Occipital lobe (tissue), 1 donor: ENCODE measurements at regions not wholly inside any gene's neighbourhood (a gene's known extent, or its start where the extent isn't known, plus 50 kb on each side); places are given as distances from the start of the nearest gene placed in this dataset.

ENCODE experiments used
- DNase-seq: peaks from one replicate; lab custom pipeline; 2025; lab: John Stamatoyannopoulos, UW

DNA sequence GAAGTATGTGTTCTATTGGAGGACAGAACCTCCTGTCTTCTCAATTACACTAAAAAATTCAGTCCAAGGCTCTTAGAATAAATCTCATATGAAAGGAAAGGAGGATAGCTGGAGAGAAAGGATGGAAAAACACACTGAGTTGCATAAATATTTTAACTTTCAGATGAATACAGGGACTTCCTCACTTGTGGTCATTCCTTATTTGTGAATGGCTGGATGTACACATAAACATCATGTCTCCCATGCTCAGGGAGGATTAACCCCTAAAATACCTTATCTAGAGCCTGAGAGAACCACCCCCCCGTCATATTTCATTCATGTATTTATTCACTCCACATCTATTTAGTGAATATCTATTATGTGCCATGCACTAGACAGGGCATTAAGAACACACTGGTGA is 217.6 kb upstream of the CITED2 start:
- DNase-seq: no peak

DNA sequence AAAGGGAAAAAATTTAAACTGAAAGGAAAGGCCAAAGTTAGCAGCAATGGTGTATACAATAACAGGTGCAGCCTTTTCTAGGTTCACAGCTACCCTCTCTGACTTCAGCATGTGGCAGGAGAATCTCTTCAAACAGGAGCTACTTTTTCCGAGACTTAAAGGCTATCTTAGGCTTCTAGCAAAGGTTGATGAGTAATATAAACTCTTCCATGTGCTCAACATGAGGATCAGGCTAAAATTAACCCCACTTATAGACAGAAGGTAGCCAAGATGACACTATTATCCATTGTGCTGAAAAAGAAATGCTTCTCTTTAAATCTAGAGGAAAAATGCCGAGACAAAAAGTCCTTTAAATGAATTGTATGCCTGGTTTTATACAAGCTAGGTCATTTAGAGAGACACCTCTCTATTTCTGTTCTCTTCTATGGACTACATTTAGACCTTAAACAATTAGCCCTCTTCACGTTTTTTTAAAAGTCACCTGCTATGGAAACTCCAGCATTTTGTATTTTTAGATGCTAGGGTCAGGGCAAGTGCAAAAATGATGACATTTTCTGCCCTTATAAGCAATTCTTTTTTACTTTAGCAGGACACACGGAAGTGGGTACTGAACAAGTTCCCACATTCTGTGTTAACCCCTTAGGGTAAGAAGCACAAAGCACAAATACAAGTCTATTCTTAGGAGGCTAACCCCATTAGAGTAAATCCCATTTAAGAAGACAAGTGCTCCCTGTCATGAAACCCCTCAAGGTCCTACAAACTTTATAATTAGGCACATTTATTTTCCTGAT is 216.8 kb upstream of the CITED2 start:
- no peak for DNase-seq

DNA sequence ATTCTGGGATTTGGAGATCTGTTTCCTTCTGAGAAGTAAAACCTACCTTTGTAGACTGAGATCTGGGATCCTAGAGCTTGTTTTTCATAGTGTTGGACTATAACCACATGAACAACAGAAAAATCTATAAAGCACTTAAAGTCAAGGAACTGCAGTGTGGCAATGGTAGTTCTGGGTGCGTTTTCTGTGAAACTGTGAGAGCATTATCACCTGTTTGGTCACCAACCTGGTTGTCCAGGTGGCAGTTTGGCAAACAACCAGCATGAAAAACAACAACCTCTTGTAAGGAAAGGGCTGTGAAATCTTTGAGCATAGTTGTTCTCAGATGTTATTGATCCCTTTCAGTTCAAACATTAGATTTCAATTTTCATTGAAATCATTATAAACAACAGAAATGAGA is 215.8 kb upstream of the CITED2 start:
- DNase-seq: no peak

DNA sequence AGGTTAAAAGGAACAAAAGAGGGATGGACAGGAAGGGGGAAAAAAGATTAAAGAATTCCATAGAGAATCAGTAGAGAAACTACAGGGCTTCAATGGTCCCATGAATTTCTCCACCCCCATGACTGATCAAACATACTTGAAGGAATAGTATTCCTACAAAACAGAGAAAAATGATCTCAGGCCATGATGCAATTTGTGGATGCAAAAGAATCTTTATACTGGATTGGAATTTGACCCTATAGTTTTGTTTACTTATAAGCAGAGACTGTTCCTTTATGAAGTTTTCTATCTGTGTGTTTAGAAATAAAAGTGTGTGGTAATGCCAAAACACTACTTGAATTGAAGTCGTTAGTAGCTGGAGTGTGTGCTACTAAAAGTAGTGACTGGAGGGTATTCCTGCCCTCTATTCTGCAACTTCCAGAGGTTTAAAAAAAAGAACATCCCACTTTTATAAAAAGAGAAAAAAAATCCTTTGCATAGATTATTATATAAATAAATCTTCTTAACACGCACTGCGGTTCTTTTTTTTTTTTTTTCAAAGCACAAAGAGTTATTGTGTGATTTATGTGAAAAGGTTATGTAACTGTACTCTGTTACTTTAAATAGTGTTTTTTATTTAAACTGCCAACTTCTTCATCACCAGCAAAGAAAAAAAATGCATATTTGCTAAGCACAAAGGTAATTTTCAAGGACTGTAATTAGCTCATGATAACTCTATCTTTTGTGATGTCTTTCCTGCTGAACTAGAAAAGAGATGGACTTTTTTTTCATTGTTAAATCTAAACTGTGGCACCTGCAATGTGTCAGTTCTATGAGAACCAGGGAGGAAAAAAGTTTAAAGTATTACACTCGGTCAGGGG is 214.5 kb upstream of the CITED2 start:
- no peak for DNase-seq

DNA sequence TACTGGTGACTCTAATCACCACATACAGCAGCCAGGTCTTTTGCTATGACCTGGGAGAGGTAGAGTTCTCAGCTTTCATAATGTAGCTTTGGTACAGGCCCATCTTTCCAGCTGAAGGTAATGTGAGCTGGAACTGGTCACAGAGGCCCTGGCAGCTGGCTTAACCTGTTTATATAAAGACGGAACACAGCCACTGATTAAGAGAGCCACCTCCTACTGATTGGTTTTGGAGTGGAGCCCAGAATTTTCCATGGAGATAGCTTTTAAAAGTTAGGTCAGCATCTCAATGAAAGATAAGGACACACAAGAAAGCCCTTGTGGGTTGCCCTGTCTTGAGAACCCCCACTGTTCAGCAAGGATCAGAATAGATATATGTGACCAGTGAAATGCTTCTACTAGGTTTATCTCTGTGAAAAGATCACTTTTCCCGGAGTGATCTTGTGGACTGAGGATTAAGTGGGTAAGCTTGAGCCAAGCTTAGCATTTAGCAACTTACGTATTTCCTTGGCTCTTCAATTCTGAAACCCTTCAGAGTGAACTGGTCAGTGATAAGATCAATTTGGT is 213.7 kb upstream of the CITED2 start:
- DNase-seq: no peak

DNA sequence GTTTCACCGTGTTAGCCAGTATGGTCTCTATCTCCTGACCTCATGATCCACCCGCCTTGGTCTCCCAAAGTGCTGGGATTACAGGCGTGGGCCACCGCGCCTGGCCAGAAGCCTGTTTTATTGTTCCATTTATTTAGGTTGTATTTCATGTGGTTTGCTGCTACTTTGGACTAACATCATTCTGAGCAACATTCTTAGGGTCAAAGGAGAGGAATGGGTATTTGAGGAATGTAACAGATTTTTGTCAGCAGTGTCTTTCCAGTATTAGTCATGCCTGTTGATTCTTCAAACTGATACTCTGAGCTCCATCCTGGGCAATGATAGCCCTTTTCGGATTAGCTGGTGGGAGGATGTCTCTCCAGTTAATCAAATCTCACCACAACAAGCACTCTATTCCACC is 213.0 kb upstream of the CITED2 start:
- DNase-seq: no peak

DNA sequence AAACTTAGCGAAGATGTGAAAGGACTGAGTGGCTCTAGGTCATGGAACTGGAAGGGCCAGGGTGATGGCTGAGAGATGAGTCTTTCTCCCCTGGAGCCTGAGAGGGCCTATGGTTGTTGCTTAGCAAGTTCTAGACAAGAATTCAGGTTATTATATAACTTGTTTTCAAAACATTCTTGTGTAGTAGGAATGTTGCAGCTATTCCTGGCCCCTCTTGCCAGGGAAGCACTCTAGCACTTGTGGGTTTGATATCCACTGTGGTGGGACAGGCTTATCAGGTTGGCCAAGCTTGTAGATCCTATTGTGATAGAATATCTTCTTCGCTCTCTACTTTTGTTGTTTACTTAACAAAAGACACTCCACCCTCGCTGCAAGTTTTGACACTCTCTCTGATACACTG is 211.8 kb upstream of the CITED2 start:
- DNase-seq: no peak

DNA sequence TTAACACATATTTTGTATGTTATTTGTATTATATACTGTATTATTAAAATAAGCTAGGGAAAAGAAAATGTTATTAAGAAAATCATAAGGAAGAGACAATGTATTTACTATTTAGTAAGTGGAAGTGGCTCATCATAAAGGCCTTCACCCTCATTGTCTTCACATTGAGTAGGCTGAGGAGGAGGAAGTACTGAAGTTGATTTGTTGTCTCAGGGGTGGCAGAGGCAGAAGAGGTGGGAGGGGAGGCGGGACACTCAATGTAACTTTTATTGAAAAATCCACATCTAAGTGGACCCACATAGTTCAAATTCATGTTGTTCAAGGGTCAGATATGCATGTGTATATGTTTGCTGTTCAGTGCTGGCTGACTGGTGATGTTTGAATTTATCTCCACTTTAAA is 210.2 kb upstream of the CITED2 start:
- DNase-seq: no peak

DNA sequence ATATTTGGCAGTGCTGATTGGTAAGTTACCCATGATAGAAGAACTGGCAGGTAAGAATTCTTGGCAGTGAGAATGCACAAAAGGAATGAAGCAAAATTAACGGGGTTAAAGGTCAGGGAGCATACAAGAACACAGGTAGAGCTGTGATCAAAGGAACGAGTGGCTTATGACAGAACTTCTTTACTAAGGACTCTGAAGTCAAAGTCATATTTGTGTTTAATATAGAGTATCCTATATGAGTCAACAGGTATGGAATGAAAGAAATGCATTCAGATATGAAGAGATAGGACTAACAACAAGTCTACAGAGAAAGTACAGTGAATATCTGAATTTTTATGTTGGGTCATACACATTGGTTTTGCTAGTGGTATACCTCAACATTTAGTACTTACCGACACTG is 209.0 kb upstream of the CITED2 start:
- DNase-seq: no peak

DNA sequence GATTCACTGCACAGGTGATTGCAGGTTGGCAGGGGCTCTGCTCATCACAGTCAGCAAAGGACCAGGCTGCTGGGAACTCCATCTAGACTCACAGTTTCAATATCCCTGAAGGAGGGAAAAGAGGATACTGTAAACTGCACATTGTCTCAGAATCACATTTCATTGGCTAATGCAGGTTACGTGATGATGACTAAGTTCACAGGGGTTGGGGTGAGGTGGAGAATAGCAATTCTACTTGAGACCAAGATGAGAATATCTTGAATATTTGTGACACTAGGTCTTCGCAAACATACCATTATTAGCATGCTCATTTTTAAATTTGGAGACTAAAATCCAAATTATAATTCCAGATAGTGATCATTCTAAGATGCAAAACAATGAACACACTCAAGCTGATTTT is 208.5 kb upstream of the CITED2 start:
- no peak for DNase-seq

DNA sequence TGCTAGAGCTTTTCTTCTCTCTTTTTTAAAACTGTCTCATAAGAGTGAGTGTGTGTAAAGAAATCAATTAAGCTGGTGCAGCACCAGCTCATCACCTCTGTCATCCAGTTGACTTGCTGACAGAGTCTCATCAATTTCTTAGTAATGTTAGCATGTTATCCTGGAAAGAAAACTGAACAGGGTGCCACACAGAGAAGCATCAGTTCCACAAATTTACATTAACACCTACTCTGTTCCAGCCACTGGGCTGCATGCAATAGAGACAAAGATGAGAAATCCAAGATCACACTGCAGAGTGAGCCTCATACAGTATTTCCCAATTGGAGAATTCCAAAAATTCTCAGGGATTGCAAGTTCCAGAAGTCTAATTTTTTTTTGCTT is 207.0 kb upstream of the CITED2 start:
- no peak for DNase-seq

DNA sequence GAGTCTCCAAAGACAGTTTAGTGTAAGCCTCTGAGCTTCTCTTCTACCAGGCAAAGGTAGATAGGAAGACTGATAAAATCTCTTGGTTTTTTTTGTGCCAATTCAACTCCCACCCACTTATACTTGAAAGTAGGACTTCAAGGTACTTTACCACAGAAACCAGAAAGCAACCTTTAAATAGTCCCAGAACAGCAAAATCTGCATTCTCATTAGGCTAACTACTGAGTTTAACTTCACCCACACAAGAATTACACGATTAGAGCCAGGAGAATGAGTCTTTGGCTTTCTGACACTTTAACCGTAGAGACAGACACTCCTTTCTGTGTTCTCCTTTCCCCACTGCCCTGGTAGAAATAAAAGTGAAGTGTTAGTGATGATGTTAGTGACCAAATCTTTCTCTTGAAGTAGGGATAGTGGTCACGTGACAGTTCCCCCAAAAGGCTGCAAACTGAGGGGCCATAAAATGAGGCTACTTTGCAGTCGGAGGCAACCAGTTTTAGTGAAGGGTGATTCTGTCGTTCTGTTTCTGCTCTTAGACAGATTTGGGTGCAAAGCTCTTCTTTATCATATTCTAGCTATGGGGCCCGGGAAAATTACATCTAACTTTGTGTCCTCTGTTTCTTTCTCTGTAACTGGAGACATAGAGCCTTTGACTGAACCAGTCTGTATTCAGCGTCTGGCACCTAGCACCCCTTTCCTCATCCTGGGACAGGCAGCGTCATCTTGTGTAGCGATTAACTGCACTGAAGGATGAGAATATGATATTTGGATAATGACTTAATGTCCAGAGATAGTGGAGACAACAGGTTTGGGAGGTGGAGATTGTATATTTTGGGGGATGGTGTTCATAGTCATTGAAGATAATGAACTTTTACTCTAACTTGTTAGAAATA is 206.4 kb upstream of the CITED2 start:
- no peak for DNase-seq

DNA sequence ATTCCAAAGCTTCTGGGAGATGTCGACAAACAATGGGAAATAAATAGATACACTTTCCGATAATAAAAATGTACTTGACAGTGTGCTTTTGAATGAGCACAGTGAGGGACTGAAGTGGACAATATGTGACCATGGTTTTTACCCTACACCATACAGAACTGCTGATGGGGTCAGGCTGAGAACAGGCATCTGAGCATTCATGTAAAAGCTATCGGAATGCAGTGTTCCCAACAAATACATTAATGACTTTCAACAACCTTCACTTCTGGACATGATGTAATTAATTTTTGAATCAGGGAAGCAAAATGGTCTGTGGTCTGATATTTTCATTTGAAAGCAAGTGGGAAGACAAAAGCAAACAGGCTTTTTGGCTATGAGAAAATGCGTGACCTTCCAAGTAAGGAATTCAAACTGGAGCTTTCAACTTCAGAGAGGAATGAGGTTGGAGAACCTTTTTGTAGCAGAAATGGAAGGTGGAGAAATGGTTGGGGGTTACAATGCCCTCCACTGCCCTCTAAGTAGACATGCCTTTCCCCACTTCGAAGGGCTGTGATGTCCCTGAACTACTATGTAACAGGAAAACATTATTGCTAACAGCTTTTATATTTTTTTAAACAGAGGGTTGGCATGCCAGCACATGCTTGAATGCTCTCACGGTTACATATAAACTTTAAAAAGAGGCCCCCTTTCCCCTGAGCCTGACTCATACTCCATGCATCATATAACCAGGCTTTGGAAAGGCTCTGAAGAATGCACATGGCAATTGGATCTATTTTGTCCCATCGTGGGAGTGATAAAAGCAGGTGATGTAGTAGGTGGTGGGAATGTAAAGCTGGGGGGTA is 203.5 kb upstream of the CITED2 start:
- DNase-seq: no peak

DNA sequence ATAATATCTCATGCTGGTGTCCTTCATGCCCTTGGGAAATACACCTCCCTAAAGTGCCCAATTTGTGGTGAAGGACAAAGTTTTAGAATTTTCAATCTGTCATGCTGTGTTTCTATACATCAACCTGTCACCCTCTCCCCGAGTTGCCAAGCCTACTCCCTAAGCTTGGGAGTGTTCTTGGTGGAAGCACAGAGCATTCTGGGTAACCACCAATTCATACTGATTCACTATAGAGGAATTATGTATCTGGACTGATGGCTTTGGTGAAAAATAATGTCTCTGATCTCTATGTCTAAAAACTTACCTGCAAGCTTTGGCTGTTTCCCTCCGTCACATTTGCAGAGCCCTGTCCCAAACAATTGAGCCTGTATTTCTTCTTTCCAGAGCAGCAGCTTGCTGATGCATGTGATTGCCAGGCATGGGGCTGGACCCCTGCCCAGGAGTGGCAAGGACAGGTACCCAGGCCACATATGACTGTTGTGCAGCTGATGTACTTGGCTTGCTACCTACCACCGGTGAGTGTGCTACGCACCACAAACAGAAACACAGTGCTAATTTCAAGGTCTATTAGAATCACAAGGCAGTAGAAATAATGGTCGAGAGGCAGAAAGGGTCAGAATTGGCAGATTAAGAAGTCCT is 202.8 kb upstream of the CITED2 start:
- no peak for DNase-seq

DNA sequence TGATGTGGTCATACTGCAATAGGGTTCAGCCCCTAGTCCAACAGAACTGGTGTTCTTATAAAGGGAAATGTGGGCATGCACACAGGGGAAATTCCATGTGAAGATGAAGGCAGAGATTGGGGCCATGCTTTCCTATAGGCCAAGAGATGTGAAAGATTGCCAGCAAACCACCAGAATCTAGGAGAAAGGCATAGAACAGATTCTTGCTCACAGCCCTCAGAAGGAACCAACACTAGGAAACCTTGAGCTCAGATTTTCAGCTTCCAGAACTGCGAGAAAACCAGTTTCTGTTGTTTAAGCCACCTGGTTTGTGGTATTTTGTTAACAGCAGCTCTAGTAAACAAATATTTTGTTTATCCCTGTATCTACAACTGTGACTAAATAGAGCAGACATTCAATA is 197.6 kb upstream of the CITED2 start:
- no peak for DNase-seq

DNA sequence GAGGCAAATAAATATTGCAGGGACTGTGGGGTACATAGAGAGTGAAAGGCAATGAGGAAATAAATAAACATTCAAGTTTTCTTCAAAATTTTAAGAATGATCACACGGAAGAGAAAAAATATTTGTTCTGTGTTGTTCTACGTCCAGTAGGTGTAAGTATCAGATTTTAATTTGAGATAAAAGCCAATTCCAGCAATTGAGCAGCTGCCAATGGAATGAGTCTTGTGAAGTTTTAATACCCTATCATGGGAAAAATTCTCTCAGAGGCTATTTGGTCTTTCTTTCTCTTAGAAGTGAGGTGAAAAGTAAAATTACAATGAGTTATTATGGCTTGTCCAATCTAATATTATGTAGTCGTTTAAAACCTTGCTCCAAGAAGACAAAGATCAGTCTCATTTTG is 195.7 kb upstream of the CITED2 start:
- no peak for DNase-seq

DNA sequence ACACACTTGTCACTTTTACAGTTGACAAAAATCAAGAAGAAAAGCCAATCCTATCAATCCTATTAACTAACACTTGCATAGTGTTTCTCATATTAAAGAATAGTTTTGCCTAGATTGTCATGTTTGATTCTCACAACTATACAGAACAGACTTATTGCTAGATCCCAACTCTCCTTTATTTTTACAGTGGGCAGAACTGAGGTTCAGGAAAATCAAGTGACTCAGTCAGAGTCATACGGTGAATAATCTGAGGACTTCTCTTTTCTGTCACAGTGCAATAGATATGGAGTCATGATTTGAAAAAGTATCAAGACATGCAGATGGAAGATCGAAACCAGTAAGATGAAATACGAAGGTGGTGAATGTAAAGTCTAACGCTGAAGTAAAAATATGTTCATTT is 195.1 kb upstream of the CITED2 start:
- no peak for DNase-seq

DNA sequence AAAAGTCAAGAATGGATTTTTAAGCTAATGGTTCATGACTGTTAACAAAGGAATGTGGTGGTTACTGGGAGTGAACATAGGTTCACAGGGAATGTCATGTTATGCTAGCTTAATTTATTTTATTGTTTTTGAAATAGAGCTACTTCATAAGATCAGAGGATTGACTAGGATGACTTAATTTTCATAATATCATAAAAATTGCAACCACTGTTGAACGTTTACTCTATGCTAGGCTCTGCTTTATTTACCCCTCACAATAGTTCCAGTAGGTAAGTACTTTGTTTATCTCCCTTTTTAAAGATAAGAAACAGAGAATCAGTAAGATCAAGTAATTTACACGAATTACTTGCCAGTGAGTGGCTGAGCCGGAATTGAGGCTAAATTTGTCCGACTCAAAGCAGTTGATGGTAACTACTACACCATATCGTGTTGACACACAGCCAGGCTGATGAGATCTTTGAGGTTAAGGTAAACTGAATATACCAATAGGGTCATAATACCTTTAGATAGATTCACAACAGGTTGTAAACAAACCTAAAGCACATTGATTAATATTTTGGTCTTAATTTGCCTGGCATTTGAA is 194.6 kb upstream of the CITED2 start:
- DNase-seq: no peak

DNA sequence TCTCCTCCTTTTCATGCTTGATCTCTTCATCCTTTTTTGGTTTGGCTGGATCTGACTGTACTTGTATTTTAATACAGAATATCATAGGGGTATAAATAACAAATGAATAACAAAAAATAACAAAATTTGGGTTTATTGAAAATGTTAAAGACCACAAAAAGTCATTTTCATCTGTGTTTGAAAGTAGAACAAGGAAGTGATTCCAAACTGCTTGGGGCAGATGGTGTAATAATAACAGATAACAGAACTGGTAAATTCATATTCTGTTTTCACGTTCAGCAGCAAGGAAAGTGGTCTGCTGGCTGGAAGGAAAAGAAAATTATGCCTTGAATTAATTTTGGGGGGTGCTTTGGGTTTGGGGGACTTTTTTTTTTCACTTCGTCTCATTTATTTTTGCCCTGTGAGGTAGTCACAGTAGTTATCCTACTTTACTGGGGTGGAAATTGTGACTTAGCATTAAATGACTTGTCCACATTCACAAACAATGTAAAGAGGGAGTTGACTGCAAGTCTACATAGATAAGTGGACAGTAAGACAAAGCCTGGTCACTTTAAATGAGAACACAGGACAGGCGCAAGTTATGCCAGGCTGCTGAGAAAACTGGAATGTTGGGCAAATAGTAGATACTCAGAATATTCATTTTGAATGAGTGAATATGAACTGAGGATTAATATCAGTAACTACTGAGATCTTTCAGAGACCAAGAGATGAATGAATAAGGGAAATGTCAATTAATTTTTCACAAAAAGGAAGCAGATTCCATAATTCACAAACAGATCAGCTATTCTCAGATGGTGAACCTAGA is 193.9 kb upstream of the CITED2 start:
- DNase-seq: no peak
